GM19438 (cell line): ENCODE measurements at regions not wholly inside any gene's neighbourhood (a gene's known extent, or its start where the extent isn't known, plus 50 kb on each side); places are given as distances from the start of the nearest gene placed in this dataset.

ENCODE experiments used
- ATAC-seq: cut with Tn5 transposase; IDR thresholded peaks from one replicate; pipeline ENCODE4 v1.9.1; 2021; ENCODE audit warnings: low read depth; ENCODE audit not compliant: unreplicated experiment

DNA sequence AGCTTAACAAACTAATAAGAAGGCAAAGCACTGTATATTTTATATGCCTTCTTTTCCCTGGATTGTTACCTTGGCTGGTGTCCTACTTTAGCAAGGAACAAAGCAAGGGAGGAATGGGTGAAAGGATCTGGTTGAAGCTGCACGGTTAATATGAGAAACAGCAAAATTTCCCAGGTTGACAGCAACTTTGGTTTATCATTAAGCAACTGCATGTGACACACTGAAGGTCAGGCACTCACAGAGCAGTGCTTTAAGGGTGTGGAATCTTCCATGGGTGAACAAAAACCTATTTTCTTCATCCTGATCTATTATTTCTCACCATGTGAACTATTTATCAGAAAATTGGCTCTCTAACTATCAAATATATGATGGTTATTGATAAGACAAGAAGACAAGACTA, 109.0 kb upstream of the ATP10B start:
- peak; percentile 51 for ATAC-seq

DNA sequence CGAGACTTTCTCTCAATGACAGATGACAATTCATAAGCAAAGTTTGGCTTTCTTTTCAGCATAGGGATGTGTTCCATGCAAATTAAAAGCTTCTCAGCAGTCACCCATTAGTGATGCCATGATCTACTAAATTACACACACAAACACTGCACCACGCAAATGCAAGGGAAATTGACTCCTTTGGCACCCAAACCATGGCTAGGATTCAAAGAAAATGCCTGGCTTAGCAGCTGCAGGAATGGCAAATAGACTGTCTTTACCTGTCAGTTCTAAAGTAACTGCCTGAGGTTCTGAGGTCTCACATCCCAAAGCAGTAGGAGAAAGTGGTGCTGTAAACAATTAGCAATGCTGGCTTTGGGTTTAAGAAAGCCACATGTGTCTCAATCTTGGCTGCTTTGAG, 108.6 kb upstream of the ATP10B start:
- no peak for ATAC-seq

DNA sequence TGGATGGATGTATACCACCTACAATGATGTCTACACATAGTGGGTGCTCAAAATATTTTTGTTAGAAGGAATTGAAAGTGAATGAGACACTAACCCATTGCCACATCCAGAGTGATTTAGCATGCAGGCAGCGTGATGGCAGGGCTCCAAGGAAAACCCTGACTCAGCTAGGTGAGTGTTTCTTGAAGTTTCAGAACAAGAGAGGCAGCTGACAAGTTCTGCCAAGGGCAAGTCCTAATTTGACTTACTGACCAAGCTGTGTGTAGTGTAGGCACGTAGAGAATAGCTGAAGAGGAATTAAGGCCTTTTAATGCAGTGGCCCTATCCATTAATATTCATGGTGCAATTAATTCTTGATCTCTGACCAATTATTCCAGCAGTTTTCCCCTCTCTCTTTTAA, 107.8 kb upstream of the ATP10B start:
- ATAC-seq: peak; percentile 42

DNA sequence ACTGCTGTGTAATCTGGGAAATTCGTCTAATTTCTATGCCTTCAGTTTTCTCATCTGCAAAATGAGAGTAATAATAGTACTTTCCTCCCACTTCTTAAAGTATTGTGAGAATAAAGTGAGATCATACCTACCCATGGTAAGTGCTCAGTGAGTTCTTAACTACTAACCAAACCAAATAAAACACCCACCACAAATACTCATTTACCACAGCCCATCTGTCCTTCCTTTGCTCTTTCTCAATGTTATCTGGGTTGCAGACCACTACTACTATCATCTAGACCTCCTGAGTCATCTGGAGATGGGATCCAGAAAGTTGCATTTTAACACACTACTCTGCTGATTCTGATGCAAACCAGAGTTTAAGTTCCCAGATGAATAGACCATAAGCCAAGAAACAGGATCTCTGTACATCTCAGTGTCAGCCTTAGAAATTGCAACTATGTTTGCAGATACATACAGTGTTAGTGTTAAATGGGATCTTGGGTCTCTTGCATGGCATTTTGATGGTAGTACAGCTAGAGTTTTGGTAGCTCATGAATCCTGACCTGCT, 105.4 kb upstream of the ATP10B start:
- no peak for ATAC-seq

DNA sequence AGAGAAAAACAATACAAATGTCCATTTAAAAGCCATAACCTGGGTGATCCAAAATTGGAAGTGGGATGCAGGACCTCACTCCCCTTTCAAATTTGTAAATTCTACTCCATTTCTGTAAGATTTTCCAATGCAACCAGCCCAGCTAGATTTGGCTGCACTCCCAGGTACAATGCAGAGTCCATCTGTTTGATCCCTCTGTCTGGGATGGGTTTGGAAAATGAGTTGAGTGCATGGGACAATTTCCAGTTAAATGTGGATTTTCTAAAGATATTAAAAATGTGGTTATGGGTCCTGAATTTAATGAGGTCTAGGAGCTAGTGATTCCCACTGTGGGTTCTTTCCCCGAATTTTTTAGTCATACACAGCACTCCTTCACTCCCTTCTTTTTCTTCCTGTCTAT, 104.0 kb upstream of the ATP10B start:
- no peak for ATAC-seq

DNA sequence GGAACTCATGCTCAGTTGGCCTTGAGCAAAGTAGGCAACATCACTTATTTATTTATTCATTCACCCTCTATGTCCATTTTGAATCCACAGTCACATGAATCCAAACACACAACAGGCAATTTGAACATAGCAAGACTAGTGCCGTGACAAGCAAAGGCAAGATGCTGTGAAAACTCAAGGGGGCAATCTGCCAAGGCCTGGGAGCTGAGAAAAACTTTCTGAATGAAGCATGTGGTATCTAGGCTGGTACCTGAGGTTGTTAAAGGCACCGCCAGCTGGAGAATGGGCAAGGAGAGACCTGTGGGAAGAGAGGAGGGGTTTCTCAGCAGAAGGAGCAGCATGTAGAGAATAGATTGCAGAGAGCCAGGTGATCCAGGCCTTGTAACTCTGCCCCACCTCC, 98.3 kb upstream of the ATP10B start:
- no peak for ATAC-seq

DNA sequence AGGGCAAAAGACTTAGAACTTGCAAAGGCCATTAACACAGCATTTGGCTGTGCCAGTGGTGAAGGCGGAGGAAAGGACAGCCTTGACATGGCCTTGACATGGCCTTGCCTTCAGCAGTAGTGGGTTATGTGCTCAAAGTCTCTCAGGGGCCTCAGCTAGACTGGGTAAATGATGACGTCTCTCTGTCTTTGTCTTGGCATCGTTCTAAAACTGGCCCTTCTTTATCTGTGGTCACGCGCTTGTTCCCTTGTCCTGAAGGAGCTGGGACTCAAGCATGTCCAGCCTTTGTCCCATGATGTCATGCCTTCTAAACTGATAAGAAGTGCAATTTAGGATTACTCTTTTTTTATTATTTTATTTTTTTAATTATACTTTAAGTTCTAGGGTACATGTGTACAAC, 88.7 kb upstream of the ATP10B start:
- no peak for ATAC-seq

DNA sequence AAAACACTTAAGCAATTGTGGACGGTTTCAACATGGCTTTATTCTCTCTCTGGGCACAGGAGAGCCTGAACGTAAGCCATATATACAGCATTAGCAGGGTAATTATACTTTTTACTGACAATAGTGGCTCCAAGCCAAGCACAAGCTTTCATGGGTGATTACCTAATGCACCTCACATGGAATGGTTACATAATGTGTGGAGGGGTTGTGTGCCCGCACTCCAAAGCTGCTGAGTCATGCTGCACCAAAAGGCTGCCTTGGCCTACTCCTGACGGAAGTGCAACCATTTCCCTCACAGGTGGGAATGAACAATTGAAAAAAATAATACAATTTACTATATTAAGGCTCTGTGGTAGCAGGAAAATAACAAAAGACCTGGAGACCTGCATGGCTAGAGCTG, 86.5 kb upstream of the ATP10B start:
- ATAC-seq: no peak

DNA sequence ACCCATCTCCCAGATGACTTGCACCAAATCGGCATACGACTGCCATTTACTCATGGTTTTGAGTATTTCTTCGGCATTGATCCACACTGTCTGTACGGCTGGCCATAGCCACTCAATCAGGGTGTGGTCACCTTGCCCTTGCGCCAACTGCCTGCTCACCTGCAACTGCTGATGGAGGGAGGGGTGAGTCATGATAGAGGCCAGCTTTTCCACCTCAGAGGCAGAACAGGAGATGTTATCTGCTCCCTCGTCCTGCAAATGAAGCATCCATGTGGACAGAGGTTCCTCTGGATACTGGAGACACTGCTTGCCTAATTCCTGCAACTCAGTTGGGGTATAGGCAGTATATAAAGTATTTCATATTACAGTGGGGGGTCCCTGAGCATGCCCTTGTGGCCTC, 85.6 kb upstream of the ATP10B start:
- ATAC-seq: no peak

DNA sequence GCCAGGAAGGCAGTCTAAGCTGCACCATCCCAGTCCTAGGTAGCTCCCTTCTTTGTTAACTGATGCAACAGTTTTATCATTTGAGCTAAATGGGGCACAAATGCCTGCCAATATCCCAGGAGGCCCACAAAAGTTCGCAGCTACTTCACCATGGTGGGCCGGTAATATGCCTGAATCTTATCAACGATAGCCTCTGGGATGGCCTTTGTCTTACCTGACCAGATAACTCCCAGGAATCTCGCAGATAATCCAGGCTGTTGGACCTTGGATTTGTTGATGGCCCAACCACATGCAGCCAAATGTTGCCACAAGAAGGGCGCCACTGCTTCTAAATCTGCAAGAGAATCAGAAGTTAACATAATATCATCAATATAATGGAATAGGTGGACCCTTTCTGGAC, 83.8 kb upstream of the ATP10B start:
- no peak for ATAC-seq

DNA sequence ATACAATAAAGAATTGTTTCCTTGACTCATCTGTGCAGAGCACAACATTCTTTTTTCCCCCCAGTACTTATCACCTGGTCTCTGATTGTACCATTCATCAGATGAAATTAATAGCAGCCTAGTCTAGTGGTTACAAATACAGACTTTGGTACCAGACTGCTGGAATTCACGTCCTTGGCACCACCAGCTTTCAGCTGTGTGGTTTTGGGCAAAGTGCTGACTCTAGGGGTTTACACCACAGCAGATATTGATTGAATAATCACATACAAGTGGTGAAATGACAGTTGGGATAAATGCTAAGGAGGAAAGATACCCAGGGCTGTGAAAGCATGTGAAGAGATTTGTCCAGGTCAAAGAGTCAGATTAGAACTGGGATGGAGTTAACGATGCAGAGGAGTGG, 79.3 kb upstream of the ATP10B start:
- no peak for ATAC-seq

DNA sequence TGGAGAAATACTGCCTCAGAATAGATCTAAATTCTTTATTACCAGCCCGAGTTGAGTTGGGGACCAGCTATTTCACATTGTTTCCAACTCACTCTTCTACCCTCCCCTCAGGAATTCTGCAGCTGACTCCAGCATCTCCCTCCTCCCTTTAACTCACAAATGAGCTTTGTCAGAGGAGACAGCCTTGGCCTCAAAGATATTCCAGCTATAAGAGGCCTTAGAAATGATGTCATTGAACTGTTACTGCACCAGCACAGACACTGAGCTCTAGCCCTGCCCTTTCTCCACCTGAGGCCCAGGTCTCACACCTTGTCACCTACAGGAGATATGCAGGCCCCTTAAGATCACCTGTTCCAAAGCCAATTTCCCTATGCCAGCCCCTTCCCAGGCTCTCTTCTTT, 78.4 kb upstream of the ATP10B start:
- ATAC-seq: no peak

DNA sequence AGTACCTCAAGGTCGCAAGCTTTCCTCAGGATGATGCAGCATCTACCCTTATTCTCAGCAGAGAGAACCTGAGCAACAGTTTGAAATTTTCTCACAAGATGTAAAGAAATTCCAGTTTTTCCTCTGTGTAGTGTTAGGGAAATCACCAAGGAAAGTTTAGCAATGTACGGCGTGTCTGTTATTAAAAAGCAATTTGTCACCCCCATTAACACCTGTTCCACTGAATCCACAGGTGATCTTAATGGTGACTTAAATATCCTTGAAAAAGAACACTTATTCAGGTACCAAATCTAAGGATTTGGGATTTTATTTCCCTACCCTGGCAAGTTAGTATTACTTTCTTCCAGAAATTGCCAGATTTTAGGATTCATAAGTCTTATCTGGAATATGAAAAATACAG, 77.9 kb upstream of the ATP10B start:
- ATAC-seq: no peak

DNA sequence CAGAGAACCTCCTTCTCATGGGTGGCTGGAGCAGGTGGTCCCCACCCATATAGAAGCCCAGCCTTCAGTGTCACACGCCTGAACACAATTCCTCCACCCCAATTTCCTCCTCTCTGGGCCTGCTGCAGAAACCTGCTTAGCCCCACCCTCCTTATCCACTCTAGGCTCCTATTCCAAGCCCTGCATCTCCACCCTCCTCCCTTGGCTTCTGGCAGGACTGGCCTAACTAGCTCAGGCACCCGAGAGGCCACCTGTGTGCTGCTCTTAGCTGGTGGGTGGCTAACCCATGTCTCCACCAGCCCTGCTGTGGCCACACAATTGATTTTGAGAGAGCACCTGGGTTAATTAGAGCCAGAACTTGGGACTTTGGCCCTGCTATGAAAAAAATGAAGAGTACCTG, 77.3 kb upstream of the ATP10B start:
- no peak for ATAC-seq

DNA sequence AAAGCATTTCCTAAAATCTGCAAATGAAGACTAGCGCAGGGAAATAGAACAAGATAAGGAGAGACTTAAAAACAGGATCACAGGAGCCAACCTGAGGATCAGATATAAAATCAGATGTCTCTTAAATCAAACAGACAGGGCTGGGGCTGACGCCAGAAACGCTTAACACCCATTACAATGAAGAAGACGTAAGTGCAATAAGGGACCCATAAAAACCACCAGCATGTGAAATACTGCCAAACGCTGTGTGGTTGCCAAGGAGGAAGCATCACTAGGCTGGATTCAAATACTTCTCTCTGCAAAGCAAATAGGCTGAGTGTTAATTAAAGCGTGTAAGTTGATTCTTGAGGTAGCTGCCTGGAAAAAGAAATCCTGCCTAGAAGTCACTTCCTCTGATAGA, 74.4 kb upstream of the ATP10B start:
- ATAC-seq: no peak

DNA sequence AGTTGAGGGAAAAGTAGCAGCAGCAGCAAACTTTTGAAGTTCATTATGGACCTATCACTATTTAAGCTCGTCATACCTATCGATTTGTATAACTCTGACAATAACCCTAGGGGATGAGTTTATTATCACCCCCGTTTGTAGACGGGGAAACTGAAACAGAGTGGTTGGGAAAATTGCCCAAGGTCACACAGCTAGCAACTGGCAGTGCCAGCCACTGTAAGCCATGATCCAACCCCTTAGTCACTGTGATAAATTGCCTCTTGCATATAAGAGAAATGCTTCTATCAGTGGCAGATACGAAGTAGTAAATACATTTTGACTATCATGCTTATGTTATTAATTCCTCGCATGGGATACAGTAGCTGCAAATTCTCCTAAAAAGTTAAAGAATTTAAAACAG, 73.3 kb upstream of the ATP10B start:
- no peak for ATAC-seq

DNA sequence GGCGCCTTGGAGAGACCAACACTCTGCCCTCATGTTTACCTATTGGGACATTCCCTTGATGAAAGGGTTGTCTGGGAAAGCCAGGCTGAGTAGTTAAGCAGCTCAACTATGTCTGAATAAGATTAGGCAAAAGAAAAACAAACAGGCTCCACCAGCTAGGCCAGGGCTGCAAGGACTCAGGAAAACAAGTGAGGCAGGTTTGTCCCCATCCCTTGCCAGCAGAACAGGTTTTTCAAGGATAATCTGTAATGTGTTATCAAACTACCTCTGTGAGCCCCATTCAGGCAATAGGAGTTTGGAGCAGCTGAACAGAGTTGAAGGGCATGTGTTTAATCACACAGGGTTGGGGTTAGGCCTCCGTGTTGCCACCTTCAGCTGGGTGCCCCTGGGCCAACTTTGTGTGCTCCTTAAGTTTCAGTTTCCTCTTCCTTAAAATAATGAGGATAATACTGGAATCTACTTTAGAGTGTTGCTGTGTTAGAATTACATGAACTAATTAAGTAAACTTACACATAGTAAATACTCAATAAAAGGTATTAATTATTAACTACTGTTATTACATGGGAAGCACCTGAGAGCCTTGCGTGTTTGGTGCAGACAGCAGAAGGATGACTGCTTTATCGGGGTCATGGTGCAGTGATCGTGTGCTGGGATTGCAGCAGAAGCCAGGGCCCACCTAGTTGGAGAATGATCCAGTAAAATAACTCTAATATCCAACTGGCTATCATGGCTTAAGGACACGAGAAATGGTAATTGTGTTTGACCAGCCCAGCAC, 72.1 kb upstream of the ATP10B start:
- ATAC-seq: no peak

DNA sequence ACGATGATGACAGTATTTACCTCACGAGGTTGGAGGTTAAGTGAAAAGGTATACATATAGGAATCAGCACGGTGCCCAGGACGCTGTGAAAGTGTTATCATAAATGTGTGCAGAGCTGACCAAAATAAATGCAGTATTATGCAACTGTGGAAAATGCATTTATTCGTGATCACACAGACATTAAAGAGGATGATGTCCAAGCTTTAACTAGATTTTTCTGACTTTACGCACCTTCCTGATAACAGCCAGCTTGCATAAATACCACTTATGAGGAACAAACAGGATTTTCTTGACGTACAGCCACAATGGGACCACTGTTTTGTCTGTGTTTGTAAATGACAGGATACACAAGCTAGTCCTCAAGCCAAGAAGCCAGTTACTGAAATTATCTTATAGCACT, 71.4 kb upstream of the ATP10B start:
- ATAC-seq: no peak

DNA sequence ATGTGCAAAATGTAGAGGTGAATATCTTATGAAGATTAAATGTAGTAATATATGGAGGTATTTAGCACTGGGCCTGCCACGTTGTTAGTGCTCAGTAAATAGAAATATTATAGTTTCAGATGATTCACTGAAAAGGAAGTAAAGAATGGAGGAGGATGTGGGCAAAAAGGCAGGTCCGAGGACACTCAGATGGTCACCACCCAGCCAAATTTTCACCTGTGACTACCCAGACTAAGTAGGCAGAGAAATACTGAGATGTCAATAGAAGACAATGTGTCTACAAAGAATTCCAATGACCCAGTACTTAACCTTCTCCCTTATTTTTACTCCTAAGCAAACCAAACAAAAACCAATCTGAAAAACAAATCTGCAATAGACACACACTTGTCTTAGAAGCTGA, 70.3 kb upstream of the ATP10B start:
- ATAC-seq: no peak

DNA sequence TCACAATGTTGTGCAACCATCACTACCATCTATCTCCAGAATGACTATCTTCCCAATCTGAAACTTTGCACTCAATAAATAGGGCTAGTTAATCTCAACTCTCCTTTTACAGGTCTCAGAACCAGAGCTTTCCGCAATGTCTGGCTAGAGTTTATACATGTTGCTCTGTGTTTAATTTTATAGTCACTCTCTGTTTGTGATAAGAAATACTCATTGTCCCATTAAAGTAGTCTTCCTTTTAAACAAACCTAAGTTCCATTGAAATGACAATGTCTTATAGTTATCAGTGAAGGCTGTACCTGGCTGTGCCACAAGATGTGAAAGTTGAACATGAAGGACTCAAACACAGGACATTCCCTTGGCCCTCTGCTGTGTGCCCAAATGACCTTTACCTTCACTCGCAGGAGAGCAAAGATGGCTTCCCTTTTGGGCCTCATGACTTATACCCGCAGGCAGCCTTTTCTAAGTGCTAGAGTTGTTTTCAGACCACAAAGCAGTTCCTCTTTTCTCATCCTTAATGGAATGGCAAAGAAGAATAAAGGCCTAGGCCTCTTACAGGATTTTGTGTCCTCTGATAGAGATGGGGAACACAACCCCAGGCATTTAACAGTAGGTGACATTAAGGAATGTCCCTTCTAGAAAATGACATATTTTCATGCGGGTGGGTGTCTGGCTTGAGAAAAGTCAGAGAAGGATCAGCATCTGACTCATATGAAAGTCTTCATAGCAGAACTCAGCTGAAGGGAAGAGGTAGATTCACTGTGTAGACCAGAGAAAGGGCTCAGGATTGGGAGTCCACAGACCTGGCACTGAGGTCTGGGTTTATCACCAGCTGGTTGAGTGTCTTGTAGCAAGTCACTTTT, 69.6 kb upstream of the ATP10B start:
- ATAC-seq: no peak

DNA sequence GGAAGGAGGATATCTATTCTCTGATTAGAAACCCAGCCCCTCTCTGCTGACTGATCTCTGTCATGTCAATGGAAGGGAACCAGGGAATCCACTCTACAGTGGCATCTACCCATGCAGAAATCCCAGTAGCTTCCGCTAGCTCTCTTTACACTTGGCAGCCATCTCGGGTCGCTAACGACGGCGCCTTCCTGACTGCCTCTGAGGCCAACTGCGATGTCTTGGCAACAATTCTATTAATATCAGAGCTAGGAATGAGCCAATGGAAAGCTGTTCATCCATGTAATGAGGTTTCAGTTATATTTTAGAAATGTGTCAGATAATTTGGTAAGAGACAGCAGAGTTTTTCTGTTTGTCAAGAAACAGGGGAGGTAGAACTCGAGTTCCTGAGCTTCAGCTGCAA, 67.6 kb upstream of the ATP10B start:
- no peak for ATAC-seq

DNA sequence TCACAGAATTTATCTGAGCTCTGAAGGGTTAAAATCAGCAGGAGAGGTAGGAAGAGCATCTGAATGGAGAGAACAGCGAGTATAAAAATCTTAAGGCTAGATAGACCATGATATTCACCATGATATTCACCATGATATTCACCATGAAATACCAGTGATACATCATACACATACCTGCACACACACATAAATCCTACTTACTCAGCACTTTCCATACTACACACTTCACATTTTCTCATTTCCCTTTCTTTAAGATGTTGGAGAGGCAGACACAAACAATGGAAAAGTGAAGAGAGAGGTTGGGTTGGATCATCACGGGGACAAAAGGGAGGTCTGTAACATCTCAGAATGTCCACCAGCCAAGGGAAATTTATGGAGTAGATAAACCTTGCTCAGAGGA, 66.4 kb upstream of the ATP10B start:
- no peak for ATAC-seq
